CD4-positive, alpha-beta T cell treated with Interleukin-17A for 1 hour (primary cell): ENCODE measurements at regions not wholly inside any gene's neighbourhood (a gene's known extent, or its start where the extent isn't known, plus 50 kb on each side); places are given as distances from the start of the nearest gene placed in this dataset.
"Not testable (repeated sequence)": the region's sequence is repeated elsewhere in the genome, so short reads cannot be mapped to it uniquely, and the experiment has no call there.

Source experiments
- DNase-seq: peaks from one replicate; pipeline ENCODE4 v3.0.0-alpha.2; 2020

DNA sequence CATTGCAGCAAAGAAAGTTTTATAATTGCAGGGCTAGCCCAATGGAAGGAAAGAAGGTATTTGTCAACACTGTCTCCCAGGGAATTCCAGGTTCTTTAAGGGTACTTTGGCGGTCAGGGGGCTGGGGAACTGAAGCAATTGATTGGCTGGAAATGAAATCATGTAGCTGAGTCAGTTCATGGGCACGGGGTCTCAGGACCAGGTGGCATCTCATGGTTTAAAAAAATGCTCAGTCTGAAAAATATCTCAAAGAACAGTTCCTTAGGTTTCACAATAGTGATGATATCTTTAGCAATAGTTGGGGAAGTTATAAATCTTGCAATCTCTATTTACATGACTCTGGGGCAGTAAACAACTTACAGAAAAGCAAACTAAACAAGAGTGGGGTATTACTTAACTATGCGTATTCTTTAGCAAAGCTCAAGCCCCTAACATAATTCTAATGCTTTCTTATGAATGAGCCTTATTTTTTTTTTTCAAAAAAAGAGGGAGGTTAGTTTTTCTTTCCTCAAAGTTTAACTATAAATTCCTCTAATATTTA is 376.9 kb upstream of the NRG3 start:
- no peak for DNase-seq

DNA sequence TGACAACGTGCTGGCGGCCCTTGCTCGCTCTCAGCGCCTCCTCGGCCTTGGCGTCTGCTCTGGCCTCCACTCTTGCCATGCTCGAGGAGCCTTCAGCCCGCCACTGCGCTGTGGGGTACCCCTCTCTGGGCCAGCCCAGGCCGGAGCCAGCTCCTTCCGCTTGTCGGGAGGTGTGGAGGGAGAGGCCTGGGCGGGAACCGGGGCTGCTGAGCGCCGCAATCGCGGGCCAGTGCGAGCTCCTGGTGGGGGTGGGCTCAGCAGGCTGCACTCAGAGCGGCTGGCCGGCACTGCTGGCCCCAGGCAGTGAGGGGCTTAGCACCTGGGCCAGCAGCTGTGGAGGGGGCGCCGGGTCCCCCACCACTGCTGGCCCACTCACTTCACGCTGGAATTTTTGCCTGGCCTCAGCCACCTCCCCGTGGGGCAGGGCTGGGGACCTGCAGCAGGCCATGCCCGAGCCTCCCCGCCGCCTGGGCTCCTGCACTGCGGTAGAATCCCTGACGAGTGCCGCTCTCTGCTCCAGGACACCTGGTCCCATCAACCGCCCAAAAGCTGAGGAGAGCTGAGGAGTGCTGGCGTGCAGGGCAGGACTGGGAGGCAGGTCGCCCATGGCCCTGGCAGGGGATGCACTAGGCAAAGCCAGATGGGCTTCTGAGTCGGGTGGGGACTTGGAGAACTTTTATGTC is 372.2 kb upstream of the NRG3 start:
- no peak for DNase-seq

DNA sequence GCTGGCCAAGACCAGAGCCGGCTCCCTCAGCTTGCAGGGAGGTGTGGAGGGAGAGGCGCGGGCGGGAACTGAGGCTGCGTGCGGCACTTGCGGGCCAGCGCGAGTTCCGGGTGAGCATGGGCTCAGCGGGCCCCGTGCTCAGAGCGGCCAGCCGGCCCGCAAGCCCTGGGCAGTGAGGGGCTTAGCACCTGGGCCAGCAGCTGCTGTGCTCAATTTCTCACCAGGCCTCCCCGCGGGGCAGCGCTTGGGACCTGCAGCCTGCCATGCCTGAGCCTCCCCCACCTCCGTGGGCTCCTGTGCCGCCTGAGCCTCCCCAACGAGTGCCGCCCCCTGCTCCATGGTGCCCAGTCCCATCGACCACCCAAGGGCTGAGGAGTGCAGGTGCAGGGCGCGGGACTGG is 369.2 kb upstream of the NRG3 start:
- DNase-seq: not testable (repeated sequence)

DNA sequence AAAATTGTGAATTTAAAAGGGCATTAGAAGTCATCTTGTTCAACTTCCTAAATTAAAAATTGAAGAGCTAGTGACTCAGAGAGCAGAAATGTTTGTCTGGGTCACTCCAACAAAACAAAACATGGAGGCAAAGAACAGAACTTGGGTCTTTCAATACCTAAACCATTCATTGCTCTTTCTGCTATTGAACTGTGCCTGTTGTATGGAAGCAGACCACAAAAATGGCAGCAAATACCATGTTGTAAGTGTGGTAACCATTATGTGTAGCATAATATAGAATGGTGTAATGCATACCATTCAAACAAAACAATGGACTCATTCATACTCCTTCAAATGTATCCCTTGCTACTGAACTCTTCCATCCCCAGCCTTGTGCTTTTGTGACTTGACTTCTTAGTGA is 360.2 kb upstream of the NRG3 start:
- no peak for DNase-seq

DNA sequence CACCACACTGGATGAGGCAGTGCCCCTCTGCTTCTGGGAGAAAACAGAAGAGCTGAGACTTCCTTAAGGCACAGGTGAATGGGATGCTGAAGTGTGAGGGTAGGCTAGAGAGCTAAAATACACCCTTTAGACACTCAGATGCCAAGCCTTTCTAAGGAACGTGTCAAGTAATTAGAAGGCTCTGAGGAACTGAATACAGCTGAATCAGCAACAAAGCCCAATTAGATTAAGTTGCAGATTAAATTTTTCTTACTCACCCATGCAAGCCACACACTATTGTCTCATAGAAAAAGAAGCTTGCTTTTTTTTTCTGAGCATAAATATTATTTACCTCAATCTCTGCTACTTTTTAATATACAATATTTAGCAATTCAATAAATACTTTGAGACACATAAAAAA is 354.3 kb upstream of the NRG3 start:
- DNase-seq: no peak

DNA sequence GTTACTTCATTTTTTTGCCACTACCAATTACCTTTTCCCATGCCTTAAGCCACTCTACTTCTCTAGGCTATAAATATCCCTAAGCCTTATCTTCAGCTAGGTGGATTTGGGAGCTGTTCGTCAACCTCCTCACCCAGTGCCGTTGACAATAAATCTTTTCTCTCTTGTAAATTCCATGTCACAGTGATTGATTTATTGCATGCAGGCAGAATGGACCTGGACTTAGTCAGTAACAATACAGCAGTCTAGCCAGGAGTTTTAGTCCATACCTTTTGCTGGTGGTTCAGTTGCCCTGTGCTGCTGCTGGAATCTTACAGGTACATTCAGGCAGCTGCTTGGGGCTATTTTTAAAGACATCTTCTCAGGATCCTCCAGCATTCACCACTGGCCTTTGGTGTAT is 350.5 kb upstream of the NRG3 start:
- DNase-seq: no peak

DNA sequence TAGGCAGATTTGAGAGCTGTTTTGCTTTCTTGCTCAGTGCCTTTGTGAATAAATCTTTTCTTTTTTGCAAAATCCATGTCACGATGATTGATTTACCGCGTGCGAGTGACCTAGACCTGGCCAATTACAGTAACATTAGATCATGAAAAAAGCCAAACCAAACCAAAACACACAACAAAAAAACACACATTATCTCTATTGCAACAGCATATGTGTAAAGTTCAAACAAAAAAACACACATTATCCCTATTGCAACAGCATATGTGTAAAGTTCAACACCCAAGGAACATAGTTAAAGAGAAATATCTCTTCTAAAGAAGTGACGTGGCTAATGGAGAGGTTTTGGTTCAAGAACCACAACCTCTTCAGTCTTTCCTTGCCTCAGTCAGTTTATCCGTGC is 342.6 kb upstream of the NRG3 start:
- DNase-seq: no peak

DNA sequence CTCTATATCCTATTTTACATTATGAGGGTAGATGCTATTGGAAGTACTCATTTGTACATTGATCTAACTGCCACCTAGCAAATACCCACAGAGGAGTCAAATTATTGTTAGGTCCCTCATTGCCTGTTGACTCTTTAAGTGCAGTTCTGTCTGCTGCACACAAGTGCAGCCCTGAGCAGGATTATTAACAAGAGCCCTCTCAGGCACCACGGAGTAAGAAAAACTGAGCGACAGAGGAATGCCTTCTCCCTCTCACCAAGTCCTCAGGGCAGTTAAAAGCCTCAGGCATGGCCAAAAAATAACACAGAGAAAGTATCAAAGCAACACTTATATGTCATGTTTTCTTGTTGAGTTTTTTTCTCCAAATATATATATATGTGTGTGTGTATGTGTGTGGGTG is 340.0 kb upstream of the NRG3 start:
- DNase-seq: no peak

DNA sequence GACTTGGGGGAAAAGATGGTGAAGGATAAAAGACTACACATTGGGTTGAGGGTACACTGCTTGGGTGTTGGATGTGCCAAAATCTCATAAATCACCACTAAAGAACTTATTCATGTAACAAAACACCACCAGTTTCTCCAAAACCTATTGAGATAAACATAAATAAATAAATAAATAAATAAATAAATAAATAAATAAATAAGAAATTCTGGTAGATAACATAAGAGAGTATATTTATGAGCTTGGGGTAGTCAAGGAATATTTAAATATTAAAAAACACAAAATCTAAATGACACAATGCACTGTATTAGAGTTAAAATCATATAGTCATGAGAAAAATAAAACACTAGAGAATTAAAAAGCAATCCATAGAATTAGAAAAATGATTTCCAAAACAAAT is 333.5 kb upstream of the NRG3 start:
- DNase-seq: no peak

DNA sequence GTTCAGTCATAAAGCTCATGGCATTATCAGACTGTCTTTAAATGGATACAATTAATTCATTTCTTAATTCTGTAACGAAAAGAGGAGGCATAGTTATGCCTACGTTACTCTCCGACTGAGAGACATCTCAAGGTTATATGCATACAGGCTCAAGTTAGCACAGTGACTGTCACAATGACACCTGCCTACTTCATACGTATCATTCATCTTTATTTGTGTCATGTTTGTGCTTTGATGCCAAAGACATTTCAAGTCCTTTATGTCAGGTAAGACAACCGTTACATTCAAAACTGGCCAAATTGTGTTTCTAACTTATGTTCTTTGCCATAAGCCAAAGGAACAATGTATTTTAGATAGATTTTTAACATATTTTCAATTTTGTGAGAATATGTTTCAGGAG is 328.8 kb upstream of the NRG3 start:
- no peak for DNase-seq

DNA sequence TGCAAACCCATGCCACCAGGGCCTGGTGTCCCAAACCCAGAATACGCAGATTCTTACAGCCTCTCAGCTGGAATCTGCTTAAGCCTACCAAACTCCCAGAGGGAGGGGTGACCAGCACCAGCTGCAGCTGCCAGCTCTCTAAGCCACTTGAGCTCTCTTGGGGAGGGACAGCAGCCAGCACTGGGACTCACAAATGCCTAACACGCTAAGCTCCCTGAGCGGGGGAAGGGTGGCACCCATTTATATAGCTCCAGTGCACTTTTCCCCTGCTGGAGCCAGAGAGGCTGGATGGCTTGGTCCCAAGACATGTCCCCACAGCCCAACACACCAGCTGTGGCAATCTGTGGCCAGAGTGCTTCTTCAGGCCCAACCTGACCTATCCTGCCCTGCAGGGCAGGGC is 326.8 kb upstream of the NRG3 start:
- DNase-seq: no peak

DNA sequence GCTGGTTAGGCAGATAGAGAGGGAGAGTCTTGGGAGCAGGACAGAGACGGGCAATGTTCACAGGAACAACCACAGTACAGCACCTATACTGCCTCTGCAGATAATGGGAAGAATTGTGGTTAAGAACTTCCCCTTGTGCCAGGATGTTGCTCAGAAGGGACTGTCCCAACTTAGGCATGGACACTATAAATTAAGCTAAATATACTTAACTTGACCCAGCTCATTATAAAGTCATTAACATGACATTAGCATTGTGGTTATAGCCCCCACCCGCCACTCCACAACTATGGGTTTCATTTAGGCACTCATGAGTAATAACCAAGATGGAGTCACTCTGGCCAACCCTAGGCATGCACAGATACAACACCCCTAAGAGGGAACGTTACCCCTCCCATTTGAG is 310.9 kb upstream of the NRG3 start:
- no peak for DNase-seq

DNA sequence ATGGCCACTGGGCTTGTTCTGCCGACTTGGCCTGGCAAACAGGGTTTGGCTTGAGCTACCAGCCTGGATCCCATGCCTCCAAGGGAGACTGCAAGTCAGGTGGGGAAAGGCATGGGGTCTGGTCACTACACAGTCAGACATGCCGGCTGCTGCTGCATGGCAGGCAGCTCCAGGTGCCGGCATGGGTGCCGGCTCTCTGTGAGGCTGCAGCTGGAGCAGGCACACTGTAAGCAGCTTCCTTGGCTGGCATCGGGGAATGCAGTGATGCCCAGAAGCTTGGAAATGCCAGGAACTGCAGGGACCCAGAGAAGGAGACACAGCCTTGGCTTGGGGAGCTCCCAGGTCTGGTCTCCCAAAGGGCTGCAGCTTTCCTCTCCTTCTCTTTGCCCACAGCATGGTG is 305.5 kb upstream of the NRG3 start:
- DNase-seq: no peak

DNA sequence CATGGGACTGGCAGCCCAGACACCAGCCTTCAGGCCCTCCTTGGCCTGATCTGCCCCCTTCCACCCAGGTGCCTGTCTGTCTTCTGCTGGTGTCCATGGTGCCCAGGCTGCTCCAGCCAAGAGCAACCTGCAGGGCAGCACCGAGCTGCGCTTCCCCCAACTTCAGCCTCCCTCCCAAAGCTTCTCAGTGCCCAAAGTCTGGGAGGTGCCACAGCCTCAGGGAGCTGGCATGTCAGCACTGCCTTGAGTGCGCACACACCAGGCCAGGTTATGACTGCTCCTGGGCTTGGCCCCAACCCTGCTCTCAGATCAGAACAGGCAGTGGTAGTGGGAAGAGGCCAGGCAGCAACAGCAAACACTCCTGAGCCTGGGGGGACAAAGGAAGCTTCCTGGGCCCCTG is 304.6 kb upstream of the NRG3 start:
- DNase-seq: no peak

DNA sequence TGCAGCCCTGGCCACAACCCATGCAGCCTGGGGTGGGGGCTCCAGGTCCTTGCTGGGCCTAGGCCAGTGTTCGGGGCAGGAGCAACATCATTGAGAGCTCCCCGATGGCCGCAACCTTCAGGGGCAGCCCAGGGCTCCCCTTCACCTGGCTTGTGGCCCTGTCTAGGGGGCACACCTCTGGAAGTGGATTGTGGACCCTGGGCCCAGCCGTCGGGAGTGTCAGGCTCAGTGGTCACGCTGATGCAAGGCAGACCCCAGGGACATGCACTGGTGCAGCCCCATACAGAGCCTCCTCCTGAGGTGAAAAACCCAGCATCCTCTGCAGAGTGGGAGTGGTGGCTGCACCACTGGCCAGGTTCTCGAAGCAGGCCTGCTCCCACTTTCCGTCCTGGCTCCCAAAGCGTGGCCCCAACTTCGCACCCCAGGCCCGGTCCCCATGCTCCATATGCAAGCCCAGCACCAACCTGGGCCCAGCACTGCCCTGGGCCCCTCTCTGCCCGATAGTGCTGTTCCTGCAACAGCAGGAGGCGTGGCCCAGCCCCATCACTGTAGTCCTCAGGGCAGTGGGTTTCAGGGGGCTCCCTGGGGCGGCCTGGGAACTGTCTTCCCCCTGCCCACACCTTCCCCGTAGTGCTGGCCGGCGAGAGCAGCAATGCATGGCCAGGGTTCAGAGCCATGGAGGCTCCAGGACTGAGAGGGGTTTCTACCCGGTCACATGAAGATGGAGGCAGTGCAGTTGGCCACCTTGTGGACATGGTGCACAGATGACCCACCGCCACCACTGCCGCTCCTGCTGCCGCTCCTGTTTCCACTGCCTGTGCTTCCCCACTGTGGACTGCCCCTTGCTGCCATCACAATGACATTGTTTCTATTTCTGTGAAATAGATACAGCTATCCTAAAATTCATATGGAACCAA is 303.9 kb upstream of the NRG3 start:
- no peak for DNase-seq

DNA sequence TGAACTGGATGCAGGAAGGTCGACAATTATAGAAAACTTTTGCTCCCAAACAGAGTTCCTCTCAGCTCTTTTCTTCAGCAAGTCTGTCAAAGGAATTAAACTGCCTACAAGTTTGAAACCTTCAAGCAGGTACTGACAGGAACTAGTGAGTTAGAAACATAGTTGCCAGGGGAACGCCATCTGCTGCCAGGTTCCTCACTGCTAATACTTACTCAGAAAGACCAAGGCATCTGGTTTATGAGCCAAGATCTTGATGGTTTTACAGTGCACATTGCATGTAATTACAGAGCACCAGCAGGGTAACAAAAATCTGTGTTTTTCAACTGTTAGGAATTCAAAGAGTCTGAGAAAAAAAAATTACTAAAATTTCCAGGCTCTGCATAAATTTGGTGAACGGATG is 300.0 kb upstream of the NRG3 start:
- no peak for DNase-seq

DNA sequence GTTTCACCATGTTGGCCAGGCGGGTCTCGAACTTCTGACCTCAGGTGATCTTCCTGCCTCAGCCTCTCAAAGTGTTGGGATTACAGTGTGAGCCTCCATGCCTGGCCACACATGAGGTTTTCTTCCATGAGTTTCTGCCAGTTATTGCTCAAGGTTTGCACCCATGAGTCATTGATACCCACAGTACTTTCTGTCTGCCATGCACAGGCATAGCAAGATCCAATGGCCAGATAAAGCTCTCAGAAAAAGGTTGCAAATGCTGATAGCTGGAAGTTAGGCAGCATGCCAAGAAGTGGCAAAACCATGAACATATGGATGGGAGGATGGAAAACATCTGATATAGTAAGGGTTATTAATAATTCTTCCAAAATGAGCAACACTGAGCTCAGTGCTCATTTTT is 298.7 kb upstream of the NRG3 start:
- DNase-seq: no peak

DNA sequence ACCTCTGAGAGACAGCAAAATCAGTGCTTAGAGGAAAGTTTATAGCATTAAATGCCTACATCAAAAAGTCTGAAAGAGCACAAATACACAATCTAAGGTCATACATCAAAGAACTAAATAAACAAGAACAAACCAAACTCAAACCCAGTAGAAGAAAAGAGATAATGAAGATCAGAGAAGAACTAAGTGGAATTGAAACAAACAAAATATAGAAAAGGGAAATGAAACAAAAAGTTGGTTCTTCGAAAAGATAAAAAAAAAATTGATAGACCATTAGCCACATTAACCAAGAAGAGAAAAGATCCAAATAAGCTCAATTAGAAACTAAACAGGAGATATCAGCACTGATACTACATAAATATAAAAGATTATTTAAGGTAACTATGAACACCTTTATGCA is 280.0 kb upstream of the NRG3 start:
- DNase-seq: no peak

DNA sequence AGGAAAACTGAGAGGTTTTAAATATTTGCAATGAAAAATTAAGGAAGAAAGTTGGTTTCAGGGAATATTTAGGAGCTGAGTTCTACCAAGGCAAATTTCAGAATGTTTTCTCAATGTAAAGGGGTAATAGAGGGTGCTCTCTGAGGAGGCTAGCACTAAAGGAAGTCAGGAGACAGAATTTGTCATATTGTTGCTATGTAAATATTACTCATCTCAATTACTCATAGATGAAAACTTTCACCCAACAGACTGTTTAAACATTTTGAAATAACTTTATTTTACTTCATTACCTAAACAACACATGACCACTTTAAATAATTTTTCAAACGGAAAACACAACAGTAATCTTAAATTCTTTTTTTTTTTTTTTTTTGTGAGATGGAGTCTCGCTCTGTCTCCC is 274.8 kb upstream of the NRG3 start:
- no peak for DNase-seq

DNA sequence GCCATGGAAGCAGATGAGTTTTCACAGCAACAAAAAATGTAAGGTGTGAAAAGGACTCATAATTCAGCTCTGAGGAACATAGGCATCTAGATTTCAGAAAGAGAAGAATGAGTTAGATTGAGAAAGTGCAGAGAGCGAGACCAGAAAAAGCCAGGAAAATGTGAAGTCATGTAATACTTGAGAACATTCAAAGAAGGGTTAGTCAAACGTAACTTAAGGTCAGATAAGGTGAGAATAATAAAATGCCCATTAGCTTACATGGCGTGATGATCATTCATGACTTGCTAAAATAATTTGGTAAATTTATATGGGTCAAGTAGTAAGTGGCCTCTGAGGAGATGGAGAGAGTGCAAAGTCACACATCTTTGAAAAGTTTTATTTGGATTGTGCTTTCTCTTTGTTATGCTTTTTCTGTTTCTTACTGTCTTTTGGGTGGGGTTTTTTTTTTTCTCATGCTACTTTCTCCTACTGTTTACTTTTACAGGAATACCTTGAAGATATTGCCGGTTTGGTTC is 271.8 kb upstream of the NRG3 start:
- DNase-seq: no peak

DNA sequence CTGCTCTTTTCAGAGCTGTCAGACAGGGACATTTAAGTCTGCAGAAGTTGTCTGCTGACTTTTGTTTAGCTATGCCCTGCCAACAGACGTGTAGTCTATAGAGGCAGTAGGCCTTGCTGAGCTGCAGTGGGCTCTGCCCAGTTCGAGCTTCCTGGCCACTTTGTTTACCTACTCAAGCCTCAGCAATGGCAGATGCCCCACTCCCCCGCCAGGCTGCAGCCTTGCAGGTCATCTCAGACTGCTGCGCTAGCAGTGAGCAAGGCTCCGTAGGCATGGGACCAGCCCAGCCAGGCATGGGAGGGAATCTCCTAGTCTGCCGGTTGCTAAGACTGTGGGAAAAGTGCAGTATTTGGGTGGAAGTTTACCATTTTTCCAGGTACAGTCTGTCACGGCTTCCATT is 230.5 kb upstream of the NRG3 start:
- DNase-seq: not testable (repeated sequence)

DNA sequence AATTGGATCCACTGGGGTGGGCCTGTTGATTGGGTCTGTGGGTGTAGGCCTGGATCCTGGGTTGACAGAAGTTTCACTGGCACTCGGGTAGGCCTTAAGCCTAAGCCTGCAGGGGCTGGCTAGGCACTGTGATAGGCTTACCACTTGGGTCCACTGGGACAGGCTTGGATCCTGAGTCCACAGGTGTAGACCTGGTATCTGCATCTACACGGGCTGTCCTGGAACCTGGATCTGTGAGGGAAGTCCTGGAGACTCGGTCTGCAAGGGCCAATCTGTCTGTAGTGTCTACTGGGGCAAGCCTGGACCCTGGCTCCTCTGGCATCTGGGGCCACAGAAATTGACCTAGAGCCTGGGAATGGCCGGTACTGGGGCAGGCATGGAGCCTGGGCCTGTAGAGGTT is 219.0 kb upstream of the NRG3 start:
- no peak for DNase-seq

DNA sequence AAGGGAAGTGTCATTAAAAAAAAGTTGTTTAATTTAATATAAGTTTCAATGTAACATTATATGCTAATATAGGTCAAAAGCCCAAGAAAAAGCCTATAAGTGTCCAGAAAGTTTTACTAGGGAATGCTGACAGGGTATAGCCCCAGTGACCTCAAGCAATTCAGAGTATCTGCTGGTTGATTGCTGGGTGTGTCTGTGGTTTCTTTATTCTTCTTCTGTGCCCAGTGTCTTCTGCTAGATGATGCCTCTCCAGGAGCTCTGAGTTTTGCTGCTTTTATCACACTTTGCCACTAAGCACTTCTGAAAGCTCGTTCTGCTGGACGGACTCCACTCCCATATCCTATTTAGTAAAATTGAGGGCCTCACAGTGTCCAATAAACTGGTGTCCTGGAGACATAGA is 212.2 kb upstream of the NRG3 start:
- DNase-seq: no peak

DNA sequence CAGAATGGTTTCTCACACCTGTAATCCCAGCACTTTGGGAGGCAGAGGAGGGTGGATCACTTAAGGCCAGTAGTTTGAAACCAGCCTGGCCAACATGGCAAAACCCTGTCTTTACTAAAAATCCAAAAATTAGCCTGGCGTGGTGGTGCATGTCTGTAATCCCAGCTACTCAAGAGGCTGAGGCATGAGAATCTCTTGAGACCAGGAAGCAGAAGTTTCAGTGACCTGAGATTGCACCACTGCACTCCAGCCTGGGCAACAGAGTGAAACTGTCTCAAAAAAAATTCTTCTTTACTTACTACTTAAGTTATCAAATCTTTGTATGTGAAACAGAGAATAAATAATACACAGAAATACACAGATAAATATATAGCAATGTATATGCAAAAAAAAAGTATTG is 210.2 kb upstream of the NRG3 start:
- DNase-seq: not testable (repeated sequence)
